Chondrocyte (in vitro differentiated cells): ENCODE measurements at regions not wholly inside any gene's neighbourhood (a gene's known extent, or its start where the extent isn't known, plus 50 kb on each side); places are given as distances from the start of the nearest gene placed in this dataset.

ENCODE experiments used
- DNase-seq: peaks from one replicate; pipeline ENCODE4 v3.0.0; 2021; ENCODE audit warnings: mixed read lengths, low spot score
- H3K27ac Mint-ChIP-seq: one replicate; pipeline ENCODE4 v1.8.0; 2021; ENCODE audit warnings: mild to moderate bottlenecking, moderate library complexity, mixed read lengths; ENCODE audit not compliant: unreplicated experiment
- H3K27me3 Mint-ChIP-seq: 2 replicates; pipeline ENCODE4 v1.8.0; 2021; ENCODE audit warnings: low read depth, mixed read lengths
- H3K36me3 Mint-ChIP-seq: 2 replicates; pipeline ENCODE4 v1.8.0; 2021; ENCODE audit warnings: low read depth, mixed read lengths
- H3K4me1 Mint-ChIP-seq: 2 replicates; pipeline ENCODE4 v1.8.0; 2021; ENCODE audit warnings: low read depth, mild to moderate bottlenecking, mixed read lengths
- H3K4me3 Mint-ChIP-seq: one replicate; pipeline ENCODE4 v1.8.0; 2021; ENCODE audit warnings: mild to moderate bottlenecking, moderate library complexity, mixed read lengths; ENCODE audit not compliant: unreplicated experiment
- H3K9me3 Mint-ChIP-seq: 2 replicates; pipeline ENCODE4 v1.8.0; 2021; ENCODE audit warnings: low read depth, mixed read lengths
- TF ChIP-seq, protein P1 (sequence below): fragments of 200-600 bp; sonication (generic); IDR thresholded peaks from 2 replicates; pipeline ENCODE4 v1.5.0; 2021; ENCODE audit warnings: antibody characterized with exemption, mild to moderate bottlenecking, moderate library complexity

DNA sequence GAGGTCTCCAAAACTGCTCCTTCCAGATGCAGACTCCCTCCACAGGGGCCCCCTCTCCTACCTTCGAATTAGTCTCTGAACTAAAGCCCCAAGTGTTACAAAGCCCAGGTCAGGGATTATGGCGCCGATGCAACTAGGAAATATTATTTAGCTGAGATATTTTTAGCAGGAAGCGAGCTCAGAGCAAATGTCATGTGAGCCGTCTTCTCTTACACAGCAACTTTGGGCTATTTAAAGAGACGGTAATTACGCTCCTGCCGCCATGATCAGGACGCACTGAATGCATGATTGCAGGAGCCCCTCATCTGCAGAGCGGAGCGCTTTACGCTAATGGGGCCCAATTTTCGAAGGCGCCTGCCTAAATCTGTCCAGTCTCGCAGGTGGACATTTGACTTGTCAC lies 55.3 kb upstream of the TARDBP start:
- no peak for DNase-seq
- no peak overlapping the region for H3K4me3 Mint-ChIP-seq
- TF ChIP-seq, protein P1, sequence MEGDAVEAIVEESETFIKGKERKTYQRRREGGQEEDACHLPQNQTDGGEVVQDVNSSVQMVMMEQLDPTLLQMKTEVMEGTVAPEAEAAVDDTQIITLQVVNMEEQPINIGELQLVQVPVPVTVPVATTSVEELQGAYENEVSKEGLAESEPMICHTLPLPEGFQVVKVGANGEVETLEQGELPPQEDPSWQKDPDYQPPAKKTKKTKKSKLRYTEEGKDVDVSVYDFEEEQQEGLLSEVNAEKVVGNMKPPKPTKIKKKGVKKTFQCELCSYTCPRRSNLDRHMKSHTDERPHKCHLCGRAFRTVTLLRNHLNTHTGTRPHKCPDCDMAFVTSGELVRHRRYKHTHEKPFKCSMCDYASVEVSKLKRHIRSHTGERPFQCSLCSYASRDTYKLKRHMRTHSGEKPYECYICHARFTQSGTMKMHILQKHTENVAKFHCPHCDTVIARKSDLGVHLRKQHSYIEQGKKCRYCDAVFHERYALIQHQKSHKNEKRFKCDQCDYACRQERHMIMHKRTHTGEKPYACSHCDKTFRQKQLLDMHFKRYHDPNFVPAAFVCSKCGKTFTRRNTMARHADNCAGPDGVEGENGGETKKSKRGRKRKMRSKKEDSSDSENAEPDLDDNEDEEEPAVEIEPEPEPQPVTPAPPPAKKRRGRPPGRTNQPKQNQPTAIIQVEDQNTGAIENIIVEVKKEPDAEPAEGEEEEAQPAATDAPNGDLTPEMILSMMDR = no peak

DNA sequence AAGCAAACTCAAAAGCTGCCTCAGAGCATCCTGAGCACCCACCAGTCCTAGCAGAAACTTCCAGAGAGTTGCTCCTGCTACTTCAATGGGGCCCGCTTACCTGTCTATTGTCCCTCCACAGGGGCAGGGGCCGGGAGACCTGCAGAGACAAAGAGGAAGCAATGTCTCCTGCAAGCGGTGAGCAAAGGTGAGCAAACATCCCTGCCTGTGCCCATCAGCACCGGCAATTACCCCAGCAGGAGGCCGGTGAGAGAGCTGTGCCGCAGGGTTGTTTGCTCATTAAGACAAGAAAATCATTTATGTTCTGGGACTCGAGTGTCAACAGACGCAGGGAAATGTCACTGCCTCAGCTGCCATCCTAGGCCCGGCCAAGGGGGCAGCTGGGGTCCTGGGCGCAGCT lies 53.8 kb upstream of the TARDBP start:
- Mint-ChIP-seq H3K4me3 (no peak overlapping the region), H3K9me3 (no peaks in the 10 kb centered on the region), H3K36me3 (no peaks in the 10 kb centered on the region), H3K4me1 (peaks cover 5% of the 10 kb centered on the region), H3K27me3 (peaks cover 13% of the 10 kb centered on the region), H3K27ac (no peak overlapping the region)
- TF ChIP-seq, protein P1 = no peak
- no peak for DNase-seq

More for the DNA sequence above, 55.3 kb upstream of the TARDBP start:
- H3K36me3 Mint-ChIP-seq = no peaks in the 10 kb centered on the region
- peaks cover 5% of the 10 kb centered on the region for H3K4me1 Mint-ChIP-seq
- peaks cover 10% of the 10 kb centered on the region for H3K27me3 Mint-ChIP-seq
- H3K9me3 Mint-ChIP-seq = no peaks in the 10 kb centered on the region
- no peak overlapping the region for H3K27ac Mint-ChIP-seq

DNA sequence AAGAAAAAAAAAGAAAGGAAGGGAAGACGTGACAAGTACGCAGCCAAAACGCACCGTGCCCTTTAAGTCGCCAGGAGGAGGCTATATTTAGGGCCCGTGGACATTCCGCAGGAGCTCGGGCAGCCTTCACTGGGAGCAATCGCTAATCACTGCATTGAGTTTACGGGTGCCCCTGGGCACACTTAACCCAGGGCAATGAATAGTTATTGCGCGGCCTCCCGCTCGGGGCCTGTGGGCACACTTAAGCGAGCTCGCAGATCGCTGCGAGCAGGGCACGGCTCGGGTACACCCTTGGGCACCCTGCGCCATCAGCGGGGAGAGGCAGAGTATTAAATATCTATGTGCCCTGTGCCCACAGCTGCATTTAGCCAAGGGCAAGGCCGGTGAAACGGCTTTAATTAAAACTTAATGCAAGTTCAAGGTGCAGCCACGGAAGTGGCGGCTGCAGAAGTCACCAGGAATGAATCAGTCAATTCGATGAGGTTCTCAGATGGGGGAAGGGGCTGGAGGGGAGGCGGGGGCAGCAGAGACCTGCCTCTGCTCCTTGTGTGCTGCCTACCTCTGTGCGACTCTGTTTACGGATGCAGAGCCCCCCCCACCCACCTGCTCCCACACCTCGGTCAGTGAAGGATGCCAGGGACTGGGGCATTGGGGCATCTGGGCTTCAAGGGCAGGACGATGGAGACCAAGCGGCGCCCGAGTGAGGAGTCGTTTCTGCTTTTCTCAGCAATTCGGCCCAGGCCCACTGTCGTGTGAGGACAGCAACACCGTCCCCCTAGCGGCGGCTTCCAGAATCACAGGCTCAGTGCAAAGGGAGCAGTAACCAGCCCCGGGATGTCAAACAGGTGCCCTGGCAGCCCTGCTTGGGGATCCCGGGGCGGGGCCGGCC lies 51.8 kb upstream of the TARDBP start:
- H3K27ac Mint-ChIP-seq = no peak overlapping the region
- peaks cover 22% of the 10 kb centered on the region for H3K27me3 Mint-ChIP-seq
- peaks cover 5% of the 10 kb centered on the region for H3K4me1 Mint-ChIP-seq
- H3K9me3 Mint-ChIP-seq = no peaks in the 10 kb centered on the region
- TF ChIP-seq, protein P1 = peak; percentile 87
- DNase-seq = no peak
- H3K36me3 Mint-ChIP-seq = no peaks in the 10 kb centered on the region
- no peak overlapping the region for H3K4me3 Mint-ChIP-seq

DNA sequence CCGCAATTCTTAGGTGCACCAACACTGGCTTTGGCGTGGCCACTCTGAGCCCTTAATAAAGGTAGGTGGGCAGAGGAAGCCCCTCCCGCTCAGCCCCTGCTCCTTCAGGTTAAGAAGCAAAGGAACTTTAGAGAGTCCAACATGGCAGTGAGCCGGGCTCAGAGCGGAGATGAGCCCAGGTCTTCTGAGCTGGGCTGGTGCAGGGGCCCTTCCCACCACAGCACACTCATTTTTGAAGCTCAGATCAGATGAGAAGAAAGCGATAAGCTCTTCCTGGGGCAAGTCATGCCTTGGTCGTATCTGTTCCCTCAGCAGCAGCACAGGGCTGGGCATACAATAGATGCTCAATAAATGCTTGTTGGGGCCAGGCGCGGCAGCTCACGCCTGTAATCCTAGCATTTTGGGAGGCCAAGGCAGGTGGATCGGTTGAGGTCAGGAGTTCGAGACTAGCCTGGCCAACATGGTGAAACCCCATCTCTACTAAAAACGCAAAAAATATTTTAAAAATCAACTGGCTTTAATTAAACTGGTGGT lies 51.1 kb upstream of the TARDBP start:
- TF ChIP-seq, protein P1 = peak; percentile 68

DNA sequence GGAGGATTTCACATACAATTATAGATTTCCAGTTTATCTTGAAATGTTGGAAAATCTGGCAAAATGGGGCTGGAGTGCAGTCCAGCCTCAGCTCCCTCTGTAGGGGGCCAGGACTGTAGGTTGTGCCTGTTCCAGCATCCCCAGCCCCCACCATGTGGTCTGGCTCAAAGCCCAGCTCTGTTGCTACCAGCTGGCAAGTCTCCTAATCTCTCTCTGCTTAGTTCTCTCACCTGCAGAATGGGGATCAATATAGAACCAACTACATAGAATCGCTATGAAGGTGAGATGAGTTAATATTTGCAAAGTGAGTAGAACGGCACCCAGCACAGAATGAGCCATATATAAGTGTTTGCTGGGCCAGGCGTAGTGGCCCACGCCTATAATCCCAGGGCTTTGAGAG lies 50.0 kb upstream of the TARDBP start:
- H3K9me3 Mint-ChIP-seq = no peaks in the 10 kb centered on the region
- no peaks in the 10 kb centered on the region for H3K4me1 Mint-ChIP-seq
- TF ChIP-seq, protein P1 = no peak
- DNase-seq = no peak
- H3K36me3 Mint-ChIP-seq = no peaks in the 10 kb centered on the region
- no peak overlapping the region for H3K4me3 Mint-ChIP-seq
- peaks cover 35% of the 10 kb centered on the region for H3K27me3 Mint-ChIP-seq
- no peak overlapping the region for H3K27ac Mint-ChIP-seq

More for the DNA sequence above, 51.1 kb upstream of the TARDBP start:
- Mint-ChIP-seq H3K4me1 (peaks cover 5% of the 10 kb centered on the region), H3K27me3 (peaks cover 28% of the 10 kb centered on the region), H3K36me3 (no peaks in the 10 kb centered on the region), H3K9me3 (no peaks in the 10 kb centered on the region), H3K4me3 (no peak overlapping the region), H3K27ac (no peak overlapping the region)
- no peak for DNase-seq
